GM20000 (cell line): ENCODE measurements at regions not wholly inside any gene's neighbourhood (a gene's known extent, or its start where the extent isn't known, plus 50 kb on each side); places are given as distances from the start of the nearest gene placed in this dataset.

ENCODE experiments used
- DNase-seq: peaks from one replicate; pipeline ENCODE4 v3.0.0; 2012; ENCODE audit warnings: low spot score
- TF ChIP-seq, protein P1 (sequence below): IDR thresholded peaks from 2 replicates; pipeline ENCODE4 v1.5.1; 2012; ENCODE audit warnings: mild to moderate bottlenecking, control low read depth; ENCODE audit errors: extremely low read depth, missing control alignments

DNA sequence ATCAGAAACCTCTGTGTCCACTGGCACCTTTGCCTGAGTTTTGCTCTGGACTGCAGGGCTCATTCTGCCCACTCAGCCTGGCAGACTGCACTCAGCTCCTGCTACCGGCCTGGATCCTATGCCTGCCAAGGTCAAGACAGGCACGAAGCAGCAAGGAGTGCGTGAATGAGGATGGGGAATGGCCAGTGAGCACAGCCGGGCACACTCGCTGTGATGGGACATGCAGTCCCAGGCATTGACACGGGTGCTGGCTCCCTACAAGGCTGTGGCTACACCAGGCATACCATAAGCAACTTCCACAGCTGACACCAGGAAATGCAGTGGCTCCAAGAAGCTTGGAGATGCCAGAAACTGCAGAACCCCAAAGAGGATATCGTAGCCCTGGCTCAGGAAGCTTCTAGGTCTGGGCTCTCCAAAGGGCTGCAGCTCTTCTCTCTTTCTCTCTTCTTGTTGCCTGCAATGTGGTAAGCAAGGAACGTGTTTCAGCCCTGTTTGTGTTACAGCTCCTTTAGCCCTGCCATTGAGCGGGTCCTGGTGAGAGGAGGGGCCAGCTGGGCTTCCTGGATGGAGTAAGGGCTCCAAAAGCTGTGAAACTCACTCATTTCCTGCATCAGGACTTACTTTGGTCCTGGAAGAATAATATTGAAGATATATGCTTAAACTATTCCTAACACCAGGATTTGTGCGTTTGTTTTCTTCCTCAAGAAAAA, 832.6 kb upstream of the SLITRK5 start:
- no peak for DNase-seq
- TF ChIP-seq, protein P1, sequence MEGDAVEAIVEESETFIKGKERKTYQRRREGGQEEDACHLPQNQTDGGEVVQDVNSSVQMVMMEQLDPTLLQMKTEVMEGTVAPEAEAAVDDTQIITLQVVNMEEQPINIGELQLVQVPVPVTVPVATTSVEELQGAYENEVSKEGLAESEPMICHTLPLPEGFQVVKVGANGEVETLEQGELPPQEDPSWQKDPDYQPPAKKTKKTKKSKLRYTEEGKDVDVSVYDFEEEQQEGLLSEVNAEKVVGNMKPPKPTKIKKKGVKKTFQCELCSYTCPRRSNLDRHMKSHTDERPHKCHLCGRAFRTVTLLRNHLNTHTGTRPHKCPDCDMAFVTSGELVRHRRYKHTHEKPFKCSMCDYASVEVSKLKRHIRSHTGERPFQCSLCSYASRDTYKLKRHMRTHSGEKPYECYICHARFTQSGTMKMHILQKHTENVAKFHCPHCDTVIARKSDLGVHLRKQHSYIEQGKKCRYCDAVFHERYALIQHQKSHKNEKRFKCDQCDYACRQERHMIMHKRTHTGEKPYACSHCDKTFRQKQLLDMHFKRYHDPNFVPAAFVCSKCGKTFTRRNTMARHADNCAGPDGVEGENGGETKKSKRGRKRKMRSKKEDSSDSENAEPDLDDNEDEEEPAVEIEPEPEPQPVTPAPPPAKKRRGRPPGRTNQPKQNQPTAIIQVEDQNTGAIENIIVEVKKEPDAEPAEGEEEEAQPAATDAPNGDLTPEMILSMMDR = no peak

DNA sequence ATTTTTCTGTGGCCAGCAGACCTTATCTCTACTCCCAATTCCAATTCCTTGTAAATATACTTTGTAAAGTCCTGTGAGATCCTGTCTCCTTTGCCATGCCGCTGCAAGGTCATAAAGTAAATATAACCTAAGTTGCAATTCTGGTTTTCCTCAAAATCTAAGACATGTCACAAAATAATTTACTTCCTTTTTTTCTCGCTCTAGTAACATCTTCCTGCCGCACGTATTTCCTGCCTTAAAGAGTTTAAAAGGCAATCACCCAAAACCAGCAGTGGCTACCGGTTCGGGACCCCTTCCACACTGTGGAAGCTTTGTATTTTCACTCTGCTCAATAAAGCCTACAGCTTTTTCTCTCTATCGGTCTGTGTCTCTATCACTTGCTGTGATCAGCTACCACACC, 832.0 kb upstream of the SLITRK5 start:
- no peak for DNase-seq
- TF ChIP-seq, protein P1 = no peak

DNA sequence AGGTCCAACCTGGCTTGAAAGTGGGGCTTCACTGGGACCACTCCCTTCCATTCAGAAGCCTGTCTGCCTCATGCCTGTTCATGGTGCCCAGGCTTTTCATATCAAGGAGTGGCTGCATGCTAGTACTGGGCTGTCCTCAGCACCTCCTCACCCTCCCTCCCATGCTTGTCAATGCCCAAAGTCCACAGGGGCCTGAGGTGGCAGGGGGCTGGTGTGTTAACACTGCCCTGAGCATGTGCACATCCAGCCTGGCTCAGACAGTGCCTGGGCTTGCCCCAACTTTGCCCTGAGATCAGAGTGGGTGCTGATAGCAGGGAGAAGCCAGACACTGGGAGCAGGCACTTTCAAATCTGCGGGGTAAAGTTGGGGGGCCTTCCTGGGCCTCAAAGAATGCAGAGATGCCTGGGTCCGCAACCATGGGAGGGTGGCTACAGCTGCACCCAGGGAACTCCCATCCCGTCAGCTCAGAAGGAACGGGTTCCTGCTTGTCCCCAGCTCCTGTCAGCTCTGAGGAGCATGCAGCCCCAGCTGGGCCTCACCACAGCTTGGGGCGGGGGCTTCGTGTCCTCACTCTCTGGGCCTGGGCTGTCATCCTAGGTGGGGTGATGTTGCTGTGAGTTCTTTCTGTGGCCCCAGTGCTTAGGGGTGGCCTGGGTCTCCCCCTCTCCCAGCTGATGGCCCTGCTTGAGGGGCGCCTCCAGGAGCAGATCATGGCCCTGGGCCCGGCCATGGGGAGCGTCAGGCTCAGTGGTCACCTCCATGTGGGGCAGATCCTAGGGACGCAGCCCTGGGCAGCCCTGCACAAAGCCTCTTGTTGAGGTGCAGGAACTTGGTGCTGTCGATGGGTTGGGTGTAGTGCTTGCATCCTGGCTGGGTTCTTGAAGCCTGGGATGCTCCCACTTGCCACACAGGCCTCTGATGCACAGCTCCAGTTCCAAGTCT, 830.6 kb upstream of the SLITRK5 start:
- DNase-seq = no peak
- TF ChIP-seq, protein P1 = no peak

DNA sequence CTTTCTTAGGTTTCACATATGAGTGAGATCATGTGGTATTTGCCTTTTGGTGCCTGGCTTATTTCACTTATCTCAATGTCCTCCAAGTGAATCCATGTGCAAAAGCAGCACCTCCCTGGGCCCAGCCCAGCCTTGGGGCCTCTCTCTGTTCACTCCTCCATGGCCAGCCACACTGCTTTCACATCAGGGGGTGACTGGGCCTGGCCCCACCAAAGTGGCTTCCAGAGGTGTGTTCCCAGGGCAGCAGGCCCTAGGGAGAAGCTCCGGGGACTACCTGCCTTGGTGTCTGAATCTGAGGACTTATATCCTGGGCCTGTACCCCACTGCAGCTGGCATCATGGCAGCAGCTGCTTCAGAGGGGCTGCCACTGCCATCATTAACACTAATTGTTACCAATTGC, 829.9 kb upstream of the SLITRK5 start:
- no peak for DNase-seq
- TF ChIP-seq, protein P1 = no peak

DNA sequence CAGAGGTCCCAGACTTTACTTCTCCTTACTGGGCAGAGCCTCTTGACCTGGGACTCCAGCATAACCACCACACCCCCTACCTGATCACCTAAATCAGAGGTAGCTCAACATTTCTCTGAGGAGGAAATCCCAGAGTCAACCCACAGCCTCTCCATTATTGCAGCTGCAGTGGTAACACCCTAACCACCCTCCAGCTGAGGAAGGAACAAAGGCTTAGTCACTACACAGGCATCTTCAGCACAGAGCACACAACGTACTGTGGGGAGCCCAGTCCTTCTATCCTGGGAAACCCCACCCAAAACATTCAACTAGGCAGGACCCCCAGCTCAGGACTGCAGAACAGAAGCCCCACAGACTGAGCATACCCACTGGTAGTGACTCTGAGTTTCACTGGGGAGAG, 824.7 kb upstream of the SLITRK5 start:
- no peak for DNase-seq
- TF ChIP-seq, protein P1 = no peak

DNA sequence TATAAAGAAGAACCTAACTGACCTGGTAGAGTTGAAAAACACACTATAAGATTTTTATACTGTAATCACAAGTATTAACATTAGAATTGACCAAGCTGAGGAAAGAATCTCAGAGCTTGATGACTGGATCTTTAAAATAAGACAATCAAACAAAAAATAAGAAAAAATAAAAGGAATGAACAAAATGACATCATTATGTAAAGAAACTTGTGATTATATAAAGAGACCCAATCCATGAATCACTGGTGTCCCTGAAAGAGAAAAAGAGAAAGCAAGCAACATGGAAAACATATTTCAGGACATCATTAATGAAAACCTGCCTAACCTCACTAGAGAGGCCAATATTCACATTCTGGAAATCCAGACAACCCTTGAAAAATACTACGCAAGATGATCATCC, 822.5 kb upstream of the SLITRK5 start:
- TF ChIP-seq, protein P1 = no peak

DNA sequence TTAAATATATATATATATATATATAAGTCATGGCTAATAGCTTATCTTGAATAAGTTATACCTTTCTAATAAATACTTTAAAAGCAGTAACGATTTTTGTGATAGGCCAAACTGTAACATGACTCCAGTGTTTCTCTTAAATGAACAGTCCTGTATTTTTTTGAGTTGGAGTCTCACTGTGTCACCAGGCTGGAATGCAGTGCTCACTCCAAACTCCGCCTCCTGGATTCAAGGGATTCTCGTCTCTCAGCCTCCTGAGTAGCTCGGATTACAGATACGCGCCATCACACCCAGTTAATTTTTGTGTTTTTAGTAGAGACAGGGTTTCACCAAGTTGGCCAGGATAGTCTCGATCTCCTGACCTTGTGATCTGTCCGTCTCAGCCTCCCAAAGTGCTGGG, 814.2 kb upstream of the SLITRK5 start:
- DNase-seq = no peak
- TF ChIP-seq, protein P1 = no peak

More for the DNA sequence above, 822.5 kb upstream of the SLITRK5 start:
- DNase-seq = no peak
